ENCODE measurements at regions not wholly inside any gene's neighbourhood (a gene's known extent, or its start where the extent isn't known, plus 50 kb on each side); places are given as distances from the start of the nearest gene placed in this dataset.

DNA sequence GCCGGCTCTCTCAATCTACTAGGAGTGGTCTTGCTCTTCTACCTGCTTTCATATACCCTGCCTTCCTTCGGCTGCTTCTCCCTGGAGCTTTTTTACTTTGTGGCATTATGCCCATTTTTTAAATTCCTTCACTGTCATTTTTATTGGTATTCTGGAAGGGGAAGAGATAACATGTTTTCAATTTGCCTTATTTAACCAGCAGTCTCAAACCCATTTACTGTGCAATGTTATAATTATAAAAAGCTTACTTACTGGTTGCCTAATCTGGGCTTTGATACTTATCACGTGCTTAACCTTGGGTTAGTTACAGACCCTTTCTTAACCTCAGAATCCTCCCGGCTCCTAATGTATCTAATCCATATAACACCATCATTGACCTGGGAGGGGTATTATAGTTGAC, 128.1 kb downstream of the SIPA1L2 start:
- TF ChIP-seq CTCF (conservative IDR thresholded peaks at IDR 0.05; ENCODE audit: low read depth, low read length) = no peak
- H3K4me3 ChIP-seq (ENCODE audit: low read depth, low read length) = no peak overlapping the region
- no peak for DNase-seq (ENCODE audit: low read depth)

GRCh38 chr1:232499188-232499587, 130.7 kb downstream of the SIPA1L2 start:
- no peak overlapping the region for H3K4me3 ChIP-seq (ENCODE audit: low read depth, low read length)
- TF ChIP-seq CTCF (conservative IDR thresholded peaks at IDR 0.05; ENCODE audit: low read depth, low read length) = no peak
- no peak for DNase-seq (ENCODE audit: low read depth)

DNA sequence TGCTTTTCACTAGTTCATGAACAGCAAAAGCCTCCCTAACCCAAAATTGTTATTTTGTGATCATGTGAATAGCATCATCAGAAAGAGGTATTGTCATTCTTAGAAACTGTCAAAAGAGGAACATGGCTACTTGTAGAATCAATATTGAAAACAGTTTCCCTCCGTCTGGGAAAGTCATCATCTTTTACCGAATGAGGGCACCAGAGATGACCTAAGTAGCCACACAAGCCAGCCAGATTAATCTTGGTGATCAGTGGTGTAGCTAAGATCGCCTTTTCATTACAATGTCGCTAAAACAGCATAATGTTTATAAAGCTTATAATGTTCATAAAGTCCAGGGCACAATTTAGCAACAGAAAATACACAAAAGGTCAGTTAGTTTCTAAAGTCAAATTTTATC, 136.1 kb downstream of the SIPA1L2 start:
- H3K4me3 ChIP-seq (ENCODE audit: low read depth, low read length) = no peak overlapping the region
- no peak for DNase-seq (ENCODE audit: low read depth)
- TF ChIP-seq CTCF (conservative IDR thresholded peaks at IDR 0.05; ENCODE audit: low read depth, low read length) = no peak

- no peak for DNase-seq (ENCODE audit: low read depth)
- no peak for TF ChIP-seq CTCF (conservative IDR thresholded peaks at IDR 0.05; ENCODE audit: low read depth, low read length)
- H3K4me3 ChIP-seq (ENCODE audit: low read depth, low read length) = no peak overlapping the region
These were observed 140.7 kb downstream of the SIPA1L2 start for GRCh38 chr1:232489256-232489655.

DNA sequence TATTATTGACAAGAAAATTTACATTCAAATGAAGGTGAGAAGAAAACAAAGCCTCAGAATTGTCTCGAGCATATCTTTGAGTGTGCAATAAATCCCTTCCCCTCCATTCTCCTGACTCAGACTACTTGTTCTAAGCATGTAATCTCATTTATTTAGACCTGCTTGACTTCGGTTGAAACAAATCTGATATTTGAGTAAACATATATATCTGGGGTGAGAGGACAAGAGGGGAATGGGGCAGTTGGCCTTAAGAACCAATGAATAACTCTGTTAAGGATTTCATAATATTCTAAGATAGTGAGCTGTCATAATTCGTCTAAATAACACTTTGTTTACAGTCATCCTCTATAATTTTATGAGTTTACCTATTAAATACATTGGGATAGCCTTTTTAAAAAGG, 142.7 kb downstream of the SIPA1L2 start:
- DNase-seq (ENCODE audit: low read depth) = no peak
- no peak overlapping the region for H3K4me3 ChIP-seq (ENCODE audit: low read depth, low read length)
- no peak for TF ChIP-seq CTCF (conservative IDR thresholded peaks at IDR 0.05; ENCODE audit: low read depth, low read length)

DNA sequence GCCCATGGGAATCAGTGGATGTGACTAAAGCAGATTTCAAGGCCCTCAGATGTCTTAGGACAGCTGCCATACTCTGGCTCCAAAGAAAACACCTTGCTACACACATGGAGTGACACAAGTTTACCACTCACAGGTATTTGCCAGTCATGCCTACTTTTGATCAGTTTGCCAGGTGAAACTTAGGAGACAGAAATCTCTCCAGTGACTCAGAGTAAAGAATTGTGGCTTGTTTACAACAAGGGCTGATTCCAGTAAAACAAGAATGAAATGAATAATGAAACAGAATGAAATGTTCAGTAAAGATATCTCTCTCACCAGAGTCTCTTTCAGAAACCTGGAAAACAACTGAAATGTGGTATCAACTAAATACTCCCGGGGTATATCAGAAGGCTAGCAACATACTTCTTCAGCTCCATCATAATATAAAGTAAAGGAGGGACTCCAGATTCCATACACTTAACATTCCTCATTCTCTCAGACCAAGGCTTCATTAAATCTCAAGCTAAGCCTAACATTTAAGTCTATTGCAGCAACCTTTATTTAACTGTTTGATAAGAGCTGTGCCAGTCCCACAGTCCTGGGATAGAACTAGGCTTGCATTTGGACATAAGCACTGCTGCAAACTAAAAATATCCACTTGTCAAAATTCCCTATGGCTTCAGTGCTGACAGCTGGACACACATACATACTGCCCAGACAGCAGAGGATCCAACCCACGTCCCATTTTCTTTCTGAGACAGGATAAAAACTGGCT, 143.3 kb downstream of the SIPA1L2 start:
- DNase-seq (ENCODE audit: low read depth) = peak; percentile 50
- no peak for TF ChIP-seq CTCF (conservative IDR thresholded peaks at IDR 0.05; ENCODE audit: low read depth, low read length)
- H3K4me3 ChIP-seq (ENCODE audit: low read depth, low read length) = no peak overlapping the region

DNA sequence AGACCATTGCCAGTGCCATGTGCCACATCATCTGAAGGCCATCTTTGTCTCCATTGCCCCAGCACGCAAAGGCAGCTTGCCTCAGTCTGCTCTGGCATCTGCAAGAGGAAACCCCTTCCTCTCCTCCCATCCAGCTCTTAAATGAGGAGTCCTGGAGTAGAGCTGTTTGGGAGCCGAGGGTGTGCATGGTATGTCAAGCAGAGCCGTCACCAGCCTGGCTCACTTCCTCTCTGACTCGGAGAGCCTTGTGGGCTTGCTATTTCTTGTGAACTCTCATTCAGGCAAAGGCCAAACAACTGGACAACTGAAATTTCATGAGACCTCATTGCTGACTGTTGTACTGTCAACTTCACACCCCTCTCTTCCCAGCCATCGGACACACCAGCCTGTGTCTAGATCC, 143.9 kb downstream of the SIPA1L2 start:
- DNase-seq (ENCODE audit: low read depth) = peak; percentile 21
- no peak for TF ChIP-seq CTCF (conservative IDR thresholded peaks at IDR 0.05; ENCODE audit: low read depth, low read length)
- no peak overlapping the region for H3K4me3 ChIP-seq (ENCODE audit: low read depth, low read length)

All from choroid plexus epithelial cell (primary cell).